ENCODE measurements at regions not wholly inside any gene's neighbourhood (a gene's known extent, or its start where the extent isn't known, plus 50 kb on each side); places are given as distances from the start of the nearest gene placed in this dataset.

GRCh38 chr10:81200801-81201200, 663.1 kb downstream of the SH2D4B start:
- TF ChIP-seq CTCF (conservative IDR thresholded peaks at IDR 0.05) (no peak), EZH2 (IDR thresholded peaks at IDR 0.05; ENCODE audit: low read depth) (no peak)
